ENCODE measurements at regions not wholly inside any gene's neighbourhood (a gene's known extent, or its start where the extent isn't known, plus 50 kb on each side); places are given as distances from the start of the nearest gene placed in this dataset.

- intact Hi-C loops (cut with DNase I): no loop called here
- Histone ChIP-seq H3K36me3 (no peaks in the 10 kb centered on the region), H3K9me3 (no peaks in the 10 kb centered on the region), H3K4me3 (no peak overlapping the region), H3K4me1 (no peaks in the 10 kb centered on the region), H3K27me3 (ENCODE audit: low read depth) (no peaks in the 10 kb centered on the region), H3K27ac (no peak overlapping the region)
- ATAC-seq (no peak), DNase-seq (no peak)
- no peak for TF ChIP-seq CTCF (IDR thresholded peaks at IDR 0.05)
Measured at GRCh38 chr15:35757361-35757760, 211.4 kb upstream of the DPH6 start.

- DNase-seq: no peak
- intact Hi-C loops (cut with DNase I): no loop called here
Measured at GRCh38 chr15:35757765-35758164, 211.8 kb upstream of the DPH6 start.

GRCh38 chr15:35764661-35765519, 218.9 kb upstream of the DPH6 start:
- Histone ChIP-seq H3K27me3 (ENCODE audit: low read depth) (no peaks in the 10 kb centered on the region), H3K4me1 (no peaks in the 10 kb centered on the region), H3K36me3 (no peaks in the 10 kb centered on the region), H3K4me3 (no peak overlapping the region), H3K27ac (no peak overlapping the region), H3K9me3 (no peaks in the 10 kb centered on the region)
- no peak for DNase-seq
- TF ChIP-seq CTCF (IDR thresholded peaks at IDR 0.05): no peak
- intact Hi-C loops (cut with DNase I): no loop called here
- ATAC-seq: no peak

More at GRCh38 chr15:35757765-35758164, 211.8 kb upstream of the DPH6 start:
- H3K27me3 ChIP-seq (ENCODE audit: low read depth): no peaks in the 10 kb centered on the region
- ATAC-seq: no peak
- no peaks in the 10 kb centered on the region for H3K9me3 ChIP-seq
- no peak overlapping the region for H3K4me3 ChIP-seq
- no peak for TF ChIP-seq CTCF (IDR thresholded peaks at IDR 0.05)
- no peaks in the 10 kb centered on the region for H3K36me3 ChIP-seq
- H3K27ac ChIP-seq: no peak overlapping the region
- H3K4me1 ChIP-seq: no peaks in the 10 kb centered on the region

- no peak for TF ChIP-seq CTCF (IDR thresholded peaks at IDR 0.05)
- Histone ChIP-seq H3K27ac (no peak overlapping the region), H3K4me3 (no peak overlapping the region), H3K9me3 (no peaks in the 10 kb centered on the region), H3K36me3 (no peaks in the 10 kb centered on the region), H3K4me1 (no peaks in the 10 kb centered on the region), H3K27me3 (ENCODE audit: low read depth) (no peaks in the 10 kb centered on the region)
- ATAC-seq: no peak
- no peak for DNase-seq
- intact Hi-C loops (cut with DNase I): no loop called here
Measured at GRCh38 chr15:35768949-35769348, 223.0 kb upstream of the DPH6 start.

GRCh38 chr15:35769656-35770055, 223.7 kb upstream of the DPH6 start:
- Histone ChIP-seq H3K4me1 (no peaks in the 10 kb centered on the region), H3K27ac (no peak overlapping the region), H3K27me3 (ENCODE audit: low read depth) (no peaks in the 10 kb centered on the region), H3K9me3 (no peaks in the 10 kb centered on the region), H3K36me3 (no peaks in the 10 kb centered on the region), H3K4me3 (no peak overlapping the region)
- intact Hi-C loops (cut with DNase I): no loop called here
- no peak for DNase-seq
- ATAC-seq: no peak
- no peak for TF ChIP-seq CTCF (IDR thresholded peaks at IDR 0.05)
